Loucy (cell line): ENCODE measurements at regions not wholly inside any gene's neighbourhood (a gene's known extent, or its start where the extent isn't known, plus 50 kb on each side); places are given as distances from the start of the nearest gene placed in this dataset.

Experiments
- CTCF ChIP-seq: fragments of 200-600 bp; sonication (generic); conservative IDR thresholded peaks from 2 replicates; pipeline ENCODE4 v1.5.1; 2014; ENCODE audit warnings: mild to moderate bottlenecking, antibody characterized with exemption, low read length
- EZH2phosphoT487 ChIP-seq: fragments of 200-600 bp; IDR thresholded peaks from 2 replicates; pipeline ENCODE4 v1.6.1; 2018; ENCODE audit warnings: antibody characterized with exemption, mild to moderate bottlenecking, moderate library complexity, borderline replicate concordance

GRCh38 chr7:109062798-109063197 is 493.1 kb downstream of the DNAJB9 start:
- TF ChIP-seq CTCF (no peak), EZH2phosphoT487 (no peak)
